ENCODE measurements at regions not wholly inside any gene's neighbourhood (a gene's known extent, or its start where the extent isn't known, plus 50 kb on each side); places are given as distances from the start of the nearest gene placed in this dataset.

DNA sequence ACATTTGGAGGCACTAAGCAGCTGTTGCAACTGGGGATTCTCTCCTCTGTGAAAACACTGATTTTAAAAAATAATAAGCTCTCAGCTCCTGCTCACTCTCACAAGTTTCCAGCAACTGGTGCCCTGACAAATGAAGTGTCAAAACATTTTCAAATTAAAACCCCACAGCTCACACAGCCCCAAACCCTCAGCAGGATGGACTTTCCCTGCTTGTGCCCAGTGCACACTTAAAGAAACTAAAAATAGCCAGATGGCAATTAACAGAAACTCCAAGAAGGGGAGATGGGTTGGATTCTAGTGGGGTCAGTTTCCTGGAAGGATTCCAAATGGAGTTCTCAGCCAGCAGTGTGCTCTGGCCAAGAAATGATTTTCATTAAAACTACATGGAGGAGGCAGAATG lies 163.0 kb upstream of the PUM3 start:
- peaks cover 3% of the 10 kb centered on the region for H3K4me1 ChIP-seq (ENCODE audit: control insufficient read depth, insufficient read depth, low read length)
- H3K27me3 ChIP-seq (ENCODE audit: control insufficient read depth, insufficient read depth, low read length) = no peaks in the 10 kb centered on the region
- H3K9me3 ChIP-seq (ENCODE audit: control insufficient read depth, insufficient read depth, low read length) = no peaks in the 10 kb centered on the region
- DNase-seq (ENCODE audit: low read depth in 4 of 6, low spot score in 6 of 6) = peak in 2 of 6 donors; percentile 69 to 73
- H3K27ac ChIP-seq (ENCODE audit: low read depth, low read length) = no peak overlapping the region
- no peak overlapping the region for H3K4me3 ChIP-seq (ENCODE audit: low read depth, low read length)
- peaks cover 2% of the 10 kb centered on the region for H3K36me3 ChIP-seq (ENCODE audit: control insufficient read depth, insufficient read depth, low read length)

DNA sequence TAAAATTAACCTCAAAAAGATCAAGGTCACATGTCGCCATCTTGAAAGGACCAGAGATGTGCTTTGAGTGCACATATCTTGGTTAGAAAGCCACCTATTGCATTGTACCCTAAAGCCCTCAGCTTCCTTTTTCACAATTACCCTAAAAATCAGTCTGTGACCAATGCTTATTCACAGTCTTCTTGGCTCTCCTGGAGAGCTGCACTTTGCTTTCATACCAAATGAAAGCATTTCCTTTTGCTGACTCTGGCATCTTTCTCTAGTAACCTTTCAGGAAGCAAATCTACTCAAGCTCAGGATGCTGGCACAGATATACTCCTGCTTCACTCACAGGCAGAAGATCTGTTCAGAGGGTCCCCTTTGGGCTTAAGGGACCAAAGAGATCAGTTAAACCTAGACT lies 160.7 kb upstream of the PUM3 start:
- H3K27me3 ChIP-seq (ENCODE audit: control insufficient read depth, insufficient read depth, low read length) = no peaks in the 10 kb centered on the region
- peak in 2 of 6 donors; percentile 31 to 43 for DNase-seq (ENCODE audit: low read depth in 4 of 6, low spot score in 6 of 6)
- H3K9me3 ChIP-seq (ENCODE audit: control insufficient read depth, insufficient read depth, low read length) = no peaks in the 10 kb centered on the region
- no peak overlapping the region for H3K27ac ChIP-seq (ENCODE audit: low read depth, low read length)
- no peak overlapping the region for H3K4me3 ChIP-seq (ENCODE audit: low read depth, low read length)
- WGBS (ENCODE audit: insufficient coverage) = 67% methylated on average over 1 of the region's 1 CpG
- peaks cover 3% of the 10 kb centered on the region for H3K4me1 ChIP-seq (ENCODE audit: control insufficient read depth, insufficient read depth, low read length)
- peaks cover 2% of the 10 kb centered on the region for H3K36me3 ChIP-seq (ENCODE audit: control insufficient read depth, insufficient read depth, low read length)

DNA sequence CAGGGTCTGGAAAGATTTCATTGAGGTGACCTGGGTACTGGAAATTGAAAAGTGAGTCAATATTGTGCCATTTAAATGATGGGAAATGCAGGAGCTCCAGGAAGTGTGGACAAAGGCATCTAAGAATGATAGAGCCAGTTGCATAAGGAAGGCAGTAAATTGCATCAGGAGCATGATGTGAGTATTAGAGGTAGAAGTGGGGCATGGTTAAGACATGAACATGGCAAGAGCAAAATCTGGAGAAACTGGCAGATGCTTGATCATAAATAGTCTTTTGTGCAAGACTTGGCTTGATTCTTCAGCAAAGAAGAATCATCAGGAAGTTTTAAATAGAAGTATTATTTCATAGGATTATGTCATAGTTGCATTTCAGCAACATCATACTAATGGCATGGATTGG lies 157.4 kb upstream of the PUM3 start:
- no peak for DNase-seq (ENCODE audit: low read depth in 4 of 6, low spot score in 6 of 6)
- Histone ChIP-seq H3K4me3 (ENCODE audit: low read depth, low read length) (no peak overlapping the region), H3K27me3 (ENCODE audit: control insufficient read depth, insufficient read depth, low read length) (no peaks in the 10 kb centered on the region), H3K36me3 (ENCODE audit: control insufficient read depth, insufficient read depth, low read length) (no peaks in the 10 kb centered on the region), H3K4me1 (ENCODE audit: control insufficient read depth, insufficient read depth, low read length) (no peaks in the 10 kb centered on the region), H3K9me3 (ENCODE audit: control insufficient read depth, insufficient read depth, low read length) (no peaks in the 10 kb centered on the region), H3K27ac (ENCODE audit: low read depth, low read length) (no peak overlapping the region)

DNA sequence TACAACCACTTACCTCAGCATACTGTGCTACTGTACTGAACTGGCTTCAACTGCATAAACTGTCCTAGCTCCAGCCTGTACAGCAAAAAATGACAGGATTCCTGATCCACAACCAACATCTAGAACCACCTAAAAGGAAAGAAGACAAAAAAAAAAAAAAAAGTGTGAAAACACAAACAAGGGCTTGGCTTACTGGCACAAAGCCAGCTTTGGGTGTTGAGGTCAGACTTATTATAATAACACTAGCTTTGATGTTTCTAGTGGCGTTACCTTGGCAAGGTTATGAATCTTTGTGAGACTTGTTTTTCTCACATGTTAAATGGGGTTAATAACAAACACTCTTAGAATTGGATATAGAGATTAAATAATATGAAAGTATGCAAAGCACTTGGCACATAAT lies 148.5 kb upstream of the PUM3 start:
- DNase-seq (ENCODE audit: low read depth in 4 of 6, low spot score in 6 of 6) = no peak
- no peaks in the 10 kb centered on the region for H3K27me3 ChIP-seq (ENCODE audit: control insufficient read depth, insufficient read depth, low read length)
- no peaks in the 10 kb centered on the region for H3K9me3 ChIP-seq (ENCODE audit: control insufficient read depth, insufficient read depth, low read length)
- no peak overlapping the region for H3K4me3 ChIP-seq (ENCODE audit: low read depth, low read length)
- no peaks in the 10 kb centered on the region for H3K4me1 ChIP-seq (ENCODE audit: control insufficient read depth, insufficient read depth, low read length)
- H3K27ac ChIP-seq (ENCODE audit: low read depth, low read length) = no peak overlapping the region
- no CpG with 5 or more reads among the region's 1 CpG for WGBS (ENCODE audit: insufficient coverage)
- H3K36me3 ChIP-seq (ENCODE audit: control insufficient read depth, insufficient read depth, low read length) = no peaks in the 10 kb centered on the region

DNA sequence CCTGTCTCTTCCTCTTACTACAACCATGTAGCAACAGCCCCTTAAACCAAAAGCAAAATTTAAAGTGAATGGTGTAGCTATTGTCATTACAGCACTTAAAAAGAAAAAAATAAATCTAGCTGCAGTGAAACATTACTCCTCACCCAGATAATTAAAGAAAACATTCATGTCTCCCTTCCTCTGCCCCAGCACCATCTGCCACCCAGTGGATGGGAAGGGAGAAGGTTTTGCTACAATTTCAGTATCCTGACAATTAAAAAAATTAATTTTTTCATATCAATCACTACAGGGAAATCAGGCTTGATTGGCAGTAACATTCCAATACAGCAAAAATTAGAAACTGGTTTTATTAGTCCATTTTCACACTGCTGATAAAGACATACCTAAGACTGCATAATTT lies 147.4 kb upstream of the PUM3 start:
- Histone ChIP-seq H3K9me3 (ENCODE audit: control insufficient read depth, insufficient read depth, low read length) (no peaks in the 10 kb centered on the region), H3K27me3 (ENCODE audit: control insufficient read depth, insufficient read depth, low read length) (no peaks in the 10 kb centered on the region), H3K4me1 (ENCODE audit: control insufficient read depth, insufficient read depth, low read length) (no peaks in the 10 kb centered on the region), H3K27ac (ENCODE audit: low read depth, low read length) (no peak overlapping the region), H3K4me3 (ENCODE audit: low read depth, low read length) (no peak overlapping the region), H3K36me3 (ENCODE audit: control insufficient read depth, insufficient read depth, low read length) (no peaks in the 10 kb centered on the region)
- no peak for DNase-seq (ENCODE audit: low read depth in 4 of 6, low spot score in 6 of 6)

DNA sequence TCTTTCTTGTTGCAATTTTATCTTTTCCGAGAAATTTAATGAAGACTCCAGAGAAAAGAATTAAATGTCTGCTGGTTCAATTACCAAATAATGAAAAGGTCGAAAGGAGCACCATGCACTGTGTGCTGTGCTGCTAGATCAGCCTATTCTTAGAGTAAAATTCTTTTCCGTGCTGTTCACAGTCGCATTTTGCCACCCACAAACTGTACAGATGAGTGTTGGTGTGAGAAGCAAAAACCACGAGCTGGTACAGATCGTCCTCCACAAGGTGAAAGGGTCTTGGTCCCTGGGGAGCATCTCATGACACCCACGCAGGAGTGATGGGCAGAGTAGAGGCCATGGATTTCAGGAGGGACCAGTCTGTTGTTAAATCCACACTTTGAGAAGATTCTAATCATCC lies 143.8 kb upstream of the PUM3 start:
- no peaks in the 10 kb centered on the region for H3K27me3 ChIP-seq (ENCODE audit: control insufficient read depth, insufficient read depth, low read length)
- H3K36me3 ChIP-seq (ENCODE audit: control insufficient read depth, insufficient read depth, low read length) = no peaks in the 10 kb centered on the region
- H3K4me3 ChIP-seq (ENCODE audit: low read depth, low read length) = no peak overlapping the region
- DNase-seq (ENCODE audit: low read depth in 4 of 6, low spot score in 6 of 6) = no peak
- 93% methylated on average over 4 of the region's 7 CpGs for WGBS (ENCODE audit: insufficient coverage)
- H3K27ac ChIP-seq (ENCODE audit: low read depth, low read length) = no peak overlapping the region
- H3K9me3 ChIP-seq (ENCODE audit: control insufficient read depth, insufficient read depth, low read length) = no peaks in the 10 kb centered on the region
- H3K4me1 ChIP-seq (ENCODE audit: control insufficient read depth, insufficient read depth, low read length) = no peaks in the 10 kb centered on the region

DNA sequence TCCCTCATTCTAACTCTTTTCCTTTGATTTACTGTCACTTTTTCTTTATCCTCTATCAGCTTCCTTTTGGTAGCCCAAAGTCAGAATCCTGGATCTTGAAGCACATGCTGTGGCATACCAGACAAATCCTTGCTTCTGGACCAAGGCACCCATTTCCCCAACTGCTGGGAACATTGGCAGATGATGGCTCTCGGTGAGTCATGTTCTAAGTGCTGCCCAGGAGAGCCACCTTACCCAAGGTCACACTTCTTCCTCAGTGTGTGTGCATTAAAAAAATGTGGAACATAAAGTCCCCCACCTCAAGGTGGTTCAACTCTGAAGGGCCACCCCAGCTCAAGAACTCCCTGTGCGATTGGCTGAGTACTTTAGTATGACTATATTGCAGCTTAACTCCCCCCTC lies 141.4 kb upstream of the PUM3 start:
- no peaks in the 10 kb centered on the region for H3K9me3 ChIP-seq (ENCODE audit: control insufficient read depth, insufficient read depth, low read length)
- whole genome bisulfite sequencing (ENCODE audit: insufficient coverage) = 100% methylated on average over 1 of the region's 2 CpGs
- H3K27ac ChIP-seq (ENCODE audit: low read depth, low read length) = no peak overlapping the region
- no peaks in the 10 kb centered on the region for H3K27me3 ChIP-seq (ENCODE audit: control insufficient read depth, insufficient read depth, low read length)
- H3K36me3 ChIP-seq (ENCODE audit: control insufficient read depth, insufficient read depth, low read length) = no peaks in the 10 kb centered on the region
- DNase-seq (ENCODE audit: low read depth in 4 of 6, low spot score in 6 of 6) = no peak
- no peaks in the 10 kb centered on the region for H3K4me1 ChIP-seq (ENCODE audit: control insufficient read depth, insufficient read depth, low read length)
- H3K4me3 ChIP-seq (ENCODE audit: low read depth, low read length) = no peak overlapping the region

DNA sequence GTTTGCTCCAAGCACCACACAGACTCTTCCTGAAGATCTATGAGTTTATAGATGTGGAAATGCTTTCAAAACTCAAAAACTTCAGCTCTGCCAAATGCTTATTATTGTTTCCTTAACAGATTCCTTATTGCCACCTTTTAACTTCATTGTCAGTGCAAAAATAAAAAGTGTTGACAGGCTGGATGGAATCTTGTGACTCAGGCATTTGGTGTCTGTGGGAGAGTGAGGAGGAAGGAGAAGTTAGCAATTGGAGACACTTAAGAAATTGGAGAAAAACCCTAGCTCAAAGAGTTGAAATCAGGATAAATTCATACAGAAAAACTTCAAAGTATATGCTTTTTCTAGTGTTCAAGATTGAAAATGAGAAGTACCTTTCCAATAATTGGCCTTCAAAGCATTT lies 140.6 kb upstream of the PUM3 start:
- no peaks in the 10 kb centered on the region for H3K36me3 ChIP-seq (ENCODE audit: control insufficient read depth, insufficient read depth, low read length)
- H3K4me3 ChIP-seq (ENCODE audit: low read depth, low read length) = no peak overlapping the region
- H3K27me3 ChIP-seq (ENCODE audit: control insufficient read depth, insufficient read depth, low read length) = no peaks in the 10 kb centered on the region
- no peak for DNase-seq (ENCODE audit: low read depth in 4 of 6, low spot score in 6 of 6)
- H3K27ac ChIP-seq (ENCODE audit: low read depth, low read length) = no peak overlapping the region
- H3K4me1 ChIP-seq (ENCODE audit: control insufficient read depth, insufficient read depth, low read length) = no peaks in the 10 kb centered on the region
- H3K9me3 ChIP-seq (ENCODE audit: control insufficient read depth, insufficient read depth, low read length) = no peaks in the 10 kb centered on the region

DNA sequence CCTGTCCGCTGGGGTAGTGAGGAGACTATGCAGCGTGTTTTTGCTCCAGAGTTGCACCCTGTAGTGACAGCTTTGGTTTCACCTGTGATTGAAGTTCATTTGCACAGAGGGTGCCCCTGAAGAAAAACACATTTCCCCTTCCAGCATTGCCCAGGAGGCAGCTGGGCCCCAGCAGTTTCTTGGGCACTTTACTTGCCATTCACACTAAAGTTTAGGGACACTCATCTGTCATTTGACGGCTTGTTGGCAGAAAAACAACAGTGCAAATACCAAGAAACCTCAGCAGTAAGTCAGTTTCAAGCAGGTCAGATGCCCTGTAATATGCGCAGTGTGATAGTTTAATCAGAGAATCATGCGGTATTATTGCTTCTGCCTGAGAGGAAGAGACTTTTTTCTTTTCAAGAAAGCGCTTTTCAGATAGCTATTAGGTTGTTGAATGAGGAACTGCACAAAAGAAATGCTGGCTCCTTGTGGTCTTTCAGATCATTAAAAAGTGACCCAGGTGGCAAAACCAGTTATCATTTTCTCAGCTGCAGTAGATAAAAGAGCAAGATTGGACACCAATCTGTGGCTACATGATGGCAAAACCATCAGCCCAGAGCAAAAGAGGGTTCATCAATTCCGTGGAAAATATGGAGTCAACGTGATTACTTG lies 136.2 kb upstream of the PUM3 start:
- peak in 2 of 6 donors; percentile 37 to 69 for DNase-seq (ENCODE audit: low read depth in 4 of 6, low spot score in 6 of 6)
- 36% methylated on average over 3 of the region's 8 CpGs for WGBS (ENCODE audit: insufficient coverage)

DNA sequence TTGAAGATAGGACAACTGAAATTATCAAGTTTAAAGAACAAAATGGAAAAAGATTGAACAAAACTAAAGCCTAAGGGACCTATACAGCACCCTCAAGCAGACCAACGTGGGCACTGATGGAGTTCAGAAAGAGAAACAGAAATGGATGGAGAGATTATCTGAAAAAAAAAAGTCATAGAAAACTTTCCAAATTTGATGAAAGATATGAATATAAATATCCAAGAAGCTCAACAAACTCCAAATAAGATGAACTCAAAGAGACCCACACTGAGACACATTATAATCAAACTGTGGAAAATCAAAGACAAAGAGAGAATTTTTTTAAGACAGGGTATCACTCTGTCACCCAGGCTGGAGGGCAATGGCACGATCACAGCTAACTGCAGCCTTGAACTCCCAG lies 128.6 kb upstream of the PUM3 start:
- H3K9me3 ChIP-seq (ENCODE audit: control insufficient read depth, insufficient read depth, low read length) = no peaks in the 10 kb centered on the region
- no peak overlapping the region for H3K4me3 ChIP-seq (ENCODE audit: low read depth, low read length)
- no peaks in the 10 kb centered on the region for H3K4me1 ChIP-seq (ENCODE audit: control insufficient read depth, insufficient read depth, low read length)
- no peak overlapping the region for H3K27ac ChIP-seq (ENCODE audit: low read depth, low read length)
- no peak for DNase-seq (ENCODE audit: low read depth in 4 of 6, low spot score in 6 of 6)
- H3K36me3 ChIP-seq (ENCODE audit: control insufficient read depth, insufficient read depth, low read length) = no peaks in the 10 kb centered on the region
- no CpG with 5 or more reads among the region's 2 CpGs for WGBS (ENCODE audit: insufficient coverage)
- H3K27me3 ChIP-seq (ENCODE audit: control insufficient read depth, insufficient read depth, low read length) = no peaks in the 10 kb centered on the region

More for the DNA sequence above, 136.2 kb upstream of the PUM3 start:
- no peaks in the 10 kb centered on the region for H3K4me1 ChIP-seq (ENCODE audit: control insufficient read depth, insufficient read depth, low read length)
- no peak overlapping the region for H3K27ac ChIP-seq (ENCODE audit: low read depth, low read length)
- no peak overlapping the region for H3K4me3 ChIP-seq (ENCODE audit: low read depth, low read length)
- no peaks in the 10 kb centered on the region for H3K27me3 ChIP-seq (ENCODE audit: control insufficient read depth, insufficient read depth, low read length)
- H3K36me3 ChIP-seq (ENCODE audit: control insufficient read depth, insufficient read depth, low read length) = no peaks in the 10 kb centered on the region
- H3K9me3 ChIP-seq (ENCODE audit: control insufficient read depth, insufficient read depth, low read length) = no peaks in the 10 kb centered on the region

Data from spinal cord (tissue), 9 donors.